ENCODE measurements at regions not wholly inside any gene's neighbourhood (a gene's known extent, or its start where the extent isn't known, plus 50 kb on each side); places are given as distances from the start of the nearest gene placed in this dataset.
"Not testable (repeated sequence)": the region's sequence is repeated elsewhere in the genome, so short reads cannot be mapped to it uniquely, and the experiment has no call there.

DNA sequence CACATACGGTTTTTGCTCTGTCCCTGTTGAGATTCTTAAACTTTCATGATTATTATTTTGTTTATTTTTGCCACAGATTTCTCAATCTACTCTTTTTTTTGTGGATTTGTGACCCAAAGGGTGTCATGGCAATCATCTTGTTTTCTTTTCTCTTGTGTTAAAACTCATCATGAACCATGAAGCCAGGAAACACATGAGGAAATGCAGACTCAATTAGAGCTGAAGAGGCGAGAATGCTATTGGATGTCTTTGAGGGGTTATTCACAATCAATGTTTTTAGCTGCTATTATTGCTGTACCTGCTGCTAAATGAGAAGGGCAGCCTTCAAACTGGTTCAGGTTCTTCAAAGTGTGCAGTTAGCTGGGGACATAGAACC is 99.5 kb upstream of the MMADHC start:
- no peaks in the 10 kb centered on the region for H3K9me3 Mint-ChIP-seq (ENCODE audit: low read depth, unreplicated experiment)

GRCh38 chr2:149686136-149687051 is 98.8 kb upstream of the MMADHC start:
- H3K9me3 Mint-ChIP-seq (ENCODE audit: low read depth, unreplicated experiment), result no peaks in the 10 kb centered on the region
- CTCF ChIA-PET, result interaction anchor here (0.6 kb wide), 1 partner anchor 71 kb away, joined by 3 read pairs; no protein-coding TSS in a partner anchor
- H3K4me1 Mint-ChIP-seq (ENCODE audit: low read depth, unreplicated experiment), result no peaks in the 10 kb centered on the region
- DNase-seq, result no peak
- no peaks in the 10 kb centered on the region for H3K27me3 Mint-ChIP-seq (ENCODE audit: unreplicated experiment)
- no peak overlapping the region for H3K27ac Mint-ChIP-seq (ENCODE audit: unreplicated experiment)
- BruUV-seq (replicated peaks), result no TSS peak
- TF ChIP-seq, protein P1, sequence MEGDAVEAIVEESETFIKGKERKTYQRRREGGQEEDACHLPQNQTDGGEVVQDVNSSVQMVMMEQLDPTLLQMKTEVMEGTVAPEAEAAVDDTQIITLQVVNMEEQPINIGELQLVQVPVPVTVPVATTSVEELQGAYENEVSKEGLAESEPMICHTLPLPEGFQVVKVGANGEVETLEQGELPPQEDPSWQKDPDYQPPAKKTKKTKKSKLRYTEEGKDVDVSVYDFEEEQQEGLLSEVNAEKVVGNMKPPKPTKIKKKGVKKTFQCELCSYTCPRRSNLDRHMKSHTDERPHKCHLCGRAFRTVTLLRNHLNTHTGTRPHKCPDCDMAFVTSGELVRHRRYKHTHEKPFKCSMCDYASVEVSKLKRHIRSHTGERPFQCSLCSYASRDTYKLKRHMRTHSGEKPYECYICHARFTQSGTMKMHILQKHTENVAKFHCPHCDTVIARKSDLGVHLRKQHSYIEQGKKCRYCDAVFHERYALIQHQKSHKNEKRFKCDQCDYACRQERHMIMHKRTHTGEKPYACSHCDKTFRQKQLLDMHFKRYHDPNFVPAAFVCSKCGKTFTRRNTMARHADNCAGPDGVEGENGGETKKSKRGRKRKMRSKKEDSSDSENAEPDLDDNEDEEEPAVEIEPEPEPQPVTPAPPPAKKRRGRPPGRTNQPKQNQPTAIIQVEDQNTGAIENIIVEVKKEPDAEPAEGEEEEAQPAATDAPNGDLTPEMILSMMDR (IDR thresholded peaks at IDR 0.05; ENCODE audit: unreplicated experiment), result no peak
- H3K4me3 Mint-ChIP-seq (ENCODE audit: low read depth, unreplicated experiment), result no peak overlapping the region
- H3K36me3 Mint-ChIP-seq (ENCODE audit: insufficient read depth, unreplicated experiment), result no peaks in the 10 kb centered on the region
- intact Hi-C loops (cut with micrococcal nuclease; ENCODE audit: unreplicated experiment), result no loop called here

More for the DNA sequence above, 99.5 kb upstream of the MMADHC start:
- Mint-ChIP-seq H3K36me3 (ENCODE audit: insufficient read depth, unreplicated experiment) (no peaks in the 10 kb centered on the region), H3K27me3 (ENCODE audit: unreplicated experiment) (no peaks in the 10 kb centered on the region), H3K4me3 (ENCODE audit: low read depth, unreplicated experiment) (no peak overlapping the region), H3K4me1 (ENCODE audit: low read depth, unreplicated experiment) (no peaks in the 10 kb centered on the region), H3K27ac (ENCODE audit: unreplicated experiment) (no peak overlapping the region)
- DNase-seq, result no peak
- TF ChIP-seq, protein P1 (IDR thresholded peaks at IDR 0.05; ENCODE audit: unreplicated experiment), result no peak
- no TSS peak for BruUV-seq (replicated peaks)
- intact Hi-C loops (cut with micrococcal nuclease; ENCODE audit: unreplicated experiment), result no loop called here
- CTCF ChIA-PET, result interaction anchor here (0.6 kb wide), 1 partner anchor 72 kb away, joined by 3 read pairs; no protein-coding TSS in a partner anchor

DNA sequence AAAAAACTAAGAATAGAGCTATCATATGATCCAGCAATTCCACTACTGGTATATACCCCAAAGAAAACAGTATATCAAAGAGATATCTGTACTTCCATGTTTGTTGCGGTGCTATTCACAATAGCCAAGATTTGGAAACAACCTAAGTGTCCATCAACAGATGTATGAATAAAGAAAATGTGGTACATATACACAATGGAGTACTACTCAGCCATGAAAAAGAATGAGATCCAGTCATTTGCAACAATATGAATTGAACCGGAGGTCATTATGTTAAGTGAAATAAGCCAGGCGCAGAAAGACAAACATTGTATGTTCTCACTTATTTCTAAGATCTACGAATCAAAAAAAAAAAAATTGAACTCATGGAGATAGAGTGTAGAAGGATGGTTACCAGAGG is 97.8 kb upstream of the MMADHC start:
- CTCF ChIA-PET; H3K4me3 Mint-ChIP-seq (ENCODE audit: low read depth, unreplicated experiment); intact Hi-C loops (cut with micrococcal nuclease; ENCODE audit: unreplicated experiment); H3K36me3 Mint-ChIP-seq (ENCODE audit: insufficient read depth, unreplicated experiment); H3K27me3 Mint-ChIP-seq (ENCODE audit: unreplicated experiment); H3K4me1 Mint-ChIP-seq (ENCODE audit: low read depth, unreplicated experiment); H3K27ac Mint-ChIP-seq (ENCODE audit: unreplicated experiment); DNase-seq; H3K9me3 Mint-ChIP-seq (ENCODE audit: low read depth, unreplicated experiment); BruUV-seq (replicated peaks): not testable (repeated sequence)

DNA sequence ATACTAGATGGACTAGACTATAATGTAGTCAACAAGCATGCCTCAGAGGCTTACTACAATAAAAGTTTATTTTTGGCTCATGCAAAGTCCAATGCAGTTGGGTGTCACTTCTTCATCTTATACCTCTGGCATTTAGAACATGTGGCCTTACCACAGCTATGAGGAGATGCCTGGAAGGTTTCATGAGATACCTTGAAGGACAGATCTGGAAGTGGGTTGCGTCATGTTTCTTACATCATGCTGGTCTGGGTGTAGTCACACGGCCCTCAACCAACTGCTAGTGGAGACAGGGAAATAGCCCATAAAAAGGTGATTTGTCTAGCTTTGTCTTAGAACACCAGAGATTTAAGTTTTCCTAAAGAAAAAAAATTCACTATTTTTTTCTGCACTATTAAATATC is 91.7 kb upstream of the MMADHC start:
- H3K4me1 Mint-ChIP-seq (ENCODE audit: low read depth, unreplicated experiment), result peaks cover 9% of the 10 kb centered on the region
- intact Hi-C loops (cut with micrococcal nuclease; ENCODE audit: unreplicated experiment), result no loop called here
- peaks cover 2% of the 10 kb centered on the region for H3K9me3 Mint-ChIP-seq (ENCODE audit: low read depth, unreplicated experiment)
- TF ChIP-seq, protein P1 (IDR thresholded peaks at IDR 0.05; ENCODE audit: unreplicated experiment), result no peak
- BruUV-seq (replicated peaks), result no TSS peak
- no peak for DNase-seq
- no peaks in the 10 kb centered on the region for H3K27me3 Mint-ChIP-seq (ENCODE audit: unreplicated experiment)
- no peak overlapping the region for H3K4me3 Mint-ChIP-seq (ENCODE audit: low read depth, unreplicated experiment)
- H3K27ac Mint-ChIP-seq (ENCODE audit: unreplicated experiment), result no peak overlapping the region
- H3K36me3 Mint-ChIP-seq (ENCODE audit: insufficient read depth, unreplicated experiment), result no peaks in the 10 kb centered on the region
- CTCF ChIA-PET, result no interaction called here

DNA sequence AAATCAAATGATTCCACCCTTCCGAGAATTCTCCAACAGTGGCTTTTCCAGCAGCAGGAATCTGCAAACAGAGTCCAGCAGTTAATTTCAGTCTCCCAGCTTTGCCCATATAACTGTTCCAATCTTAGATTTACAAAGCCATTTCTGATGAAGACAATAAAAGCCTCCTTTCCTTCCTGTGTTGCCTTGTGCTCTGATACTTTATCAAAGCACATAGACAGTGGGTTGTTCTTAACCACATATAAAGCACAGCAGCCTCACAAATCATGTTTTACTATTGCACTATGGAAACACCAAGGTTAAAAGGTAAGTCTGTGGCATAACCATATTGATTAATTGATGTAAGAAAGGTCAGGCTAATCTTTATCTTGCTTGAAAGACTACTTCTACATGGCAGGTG is 89.8 kb upstream of the MMADHC start:
- Mint-ChIP-seq H3K4me1 (ENCODE audit: low read depth, unreplicated experiment) (peaks cover 9% of the 10 kb centered on the region), H3K4me3 (ENCODE audit: low read depth, unreplicated experiment) (no peak overlapping the region), H3K27me3 (ENCODE audit: unreplicated experiment) (no peaks in the 10 kb centered on the region), H3K9me3 (ENCODE audit: low read depth, unreplicated experiment) (peaks cover 2% of the 10 kb centered on the region), H3K36me3 (ENCODE audit: insufficient read depth, unreplicated experiment) (no peaks in the 10 kb centered on the region), H3K27ac (ENCODE audit: unreplicated experiment) (no peak overlapping the region)
- no peak for DNase-seq
- CTCF ChIA-PET, result no interaction called here
- no TSS peak for BruUV-seq (replicated peaks)
- intact Hi-C loops (cut with micrococcal nuclease; ENCODE audit: unreplicated experiment), result no loop called here
- TF ChIP-seq, protein P1 (IDR thresholded peaks at IDR 0.05; ENCODE audit: unreplicated experiment), result no peak

All from Calu3 (cell line).